ENCODE measurements at regions not wholly inside any gene's neighbourhood (a gene's known extent, or its start where the extent isn't known, plus 50 kb on each side); places are given as distances from the start of the nearest gene placed in this dataset.

DNA sequence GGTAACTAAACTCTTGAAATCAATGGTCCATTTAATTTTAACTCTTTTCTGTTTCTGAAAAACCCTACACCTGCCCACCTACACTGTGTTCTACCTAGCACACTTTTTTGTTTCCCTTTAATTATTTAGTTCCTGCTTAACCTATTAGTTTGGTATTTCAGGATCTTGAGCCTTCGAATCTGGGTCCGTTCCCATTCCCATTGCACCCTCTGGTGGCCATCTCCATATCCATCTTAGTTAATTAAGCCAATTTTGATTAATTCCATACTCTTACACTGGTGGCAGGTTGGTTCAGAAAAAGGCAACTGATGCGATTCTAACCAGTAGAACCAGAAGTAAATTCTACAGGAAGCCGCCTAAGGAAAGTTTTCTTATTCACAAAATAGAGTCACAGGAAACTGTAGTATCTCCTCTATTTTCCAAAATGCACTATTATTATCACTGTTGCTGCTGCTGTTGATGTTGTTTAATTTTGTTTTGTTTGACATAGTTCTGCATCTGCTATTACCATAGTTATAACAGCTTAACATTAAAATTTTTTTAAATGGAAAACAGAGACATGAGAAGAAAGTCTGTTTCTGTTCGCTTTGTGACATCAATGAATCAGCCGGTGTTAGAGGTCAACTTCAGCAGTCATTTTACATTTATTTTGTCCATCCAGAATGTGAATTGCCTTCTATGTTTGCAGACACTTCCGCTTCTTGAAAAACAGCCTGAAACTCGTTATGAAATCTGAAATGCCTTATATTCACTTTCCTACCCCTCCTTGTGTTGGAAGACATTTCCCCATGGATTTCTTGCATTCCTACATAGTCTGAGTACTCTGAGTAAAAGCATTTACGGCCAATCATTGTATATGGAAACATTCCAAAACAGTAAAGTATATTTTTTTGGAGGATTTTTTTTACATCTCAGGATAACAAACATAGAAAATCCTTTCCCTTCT is 115.5 kb upstream of the NCAM2 start:
- TF ChIP-seq, protein P1, sequence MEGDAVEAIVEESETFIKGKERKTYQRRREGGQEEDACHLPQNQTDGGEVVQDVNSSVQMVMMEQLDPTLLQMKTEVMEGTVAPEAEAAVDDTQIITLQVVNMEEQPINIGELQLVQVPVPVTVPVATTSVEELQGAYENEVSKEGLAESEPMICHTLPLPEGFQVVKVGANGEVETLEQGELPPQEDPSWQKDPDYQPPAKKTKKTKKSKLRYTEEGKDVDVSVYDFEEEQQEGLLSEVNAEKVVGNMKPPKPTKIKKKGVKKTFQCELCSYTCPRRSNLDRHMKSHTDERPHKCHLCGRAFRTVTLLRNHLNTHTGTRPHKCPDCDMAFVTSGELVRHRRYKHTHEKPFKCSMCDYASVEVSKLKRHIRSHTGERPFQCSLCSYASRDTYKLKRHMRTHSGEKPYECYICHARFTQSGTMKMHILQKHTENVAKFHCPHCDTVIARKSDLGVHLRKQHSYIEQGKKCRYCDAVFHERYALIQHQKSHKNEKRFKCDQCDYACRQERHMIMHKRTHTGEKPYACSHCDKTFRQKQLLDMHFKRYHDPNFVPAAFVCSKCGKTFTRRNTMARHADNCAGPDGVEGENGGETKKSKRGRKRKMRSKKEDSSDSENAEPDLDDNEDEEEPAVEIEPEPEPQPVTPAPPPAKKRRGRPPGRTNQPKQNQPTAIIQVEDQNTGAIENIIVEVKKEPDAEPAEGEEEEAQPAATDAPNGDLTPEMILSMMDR (conservative IDR thresholded peaks at IDR 0.05; ENCODE audit: low read length), result peak; percentile 66
- TF ChIP-seq EZH2phosphoT487 (IDR thresholded peaks at IDR 0.05; ENCODE audit: borderline replicate concordance, low read depth, low read length), result no peak

Measured in OCI-LY7 (cell line).